Hypothalamus (tissue), 51 donors: ENCODE measurements at regions not wholly inside any gene's neighbourhood (a gene's known extent, or its start where the extent isn't known, plus 50 kb on each side); places are given as distances from the start of the nearest gene placed in this dataset.
"Not testable (repeated sequence)": the region's sequence is repeated elsewhere in the genome, so short reads cannot be mapped to it uniquely, and the experiment has no call there.

Source experiments
- DNase-seq, 51 donors: peaks; one replicate each; lab custom pipeline; 2025; lab: John Stamatoyannopoulos, UW

DNA sequence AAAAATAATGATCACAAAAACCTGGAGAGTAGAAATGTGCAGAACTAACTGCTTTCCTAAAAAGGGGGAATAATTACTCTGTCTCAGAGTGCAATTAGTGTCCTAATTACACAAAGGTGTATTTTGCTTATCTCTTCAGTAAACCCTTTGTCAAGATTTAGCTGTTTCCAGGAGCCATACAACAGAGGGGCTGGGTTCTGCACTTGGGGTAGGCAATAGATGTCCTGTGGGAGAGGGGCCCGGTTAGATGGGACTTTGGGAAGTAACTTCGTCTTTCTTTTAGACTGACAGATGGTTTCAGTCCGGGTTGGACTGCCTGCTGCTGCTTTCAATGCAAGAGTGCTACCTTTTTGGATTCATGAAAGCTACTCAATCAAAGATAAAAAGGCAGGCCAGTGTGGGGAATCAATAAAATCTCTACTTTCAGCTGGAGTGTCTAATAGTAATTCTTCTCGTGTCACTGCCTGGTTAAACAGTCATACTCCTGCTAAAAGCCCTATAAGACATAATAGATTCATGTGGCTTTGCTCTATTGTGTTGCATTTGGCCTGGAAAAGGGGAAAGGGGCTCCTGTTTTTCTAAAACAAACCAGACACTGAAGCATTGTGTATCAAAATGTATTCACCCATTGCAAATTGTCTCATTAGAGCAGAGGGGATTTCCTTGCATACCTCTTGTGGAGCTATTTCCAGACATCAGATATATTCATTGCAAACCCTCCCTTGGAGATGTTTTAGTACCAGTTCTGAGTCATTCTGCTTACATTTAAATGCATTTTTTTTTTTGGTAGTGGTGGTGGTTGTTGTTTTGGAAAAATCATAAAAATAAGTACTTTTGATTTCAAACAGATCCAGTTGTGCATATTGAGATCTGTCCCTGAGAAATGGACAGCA is 83.3 kb upstream of the PCDH8 start:
- DNase-seq, result no peak

DNA sequence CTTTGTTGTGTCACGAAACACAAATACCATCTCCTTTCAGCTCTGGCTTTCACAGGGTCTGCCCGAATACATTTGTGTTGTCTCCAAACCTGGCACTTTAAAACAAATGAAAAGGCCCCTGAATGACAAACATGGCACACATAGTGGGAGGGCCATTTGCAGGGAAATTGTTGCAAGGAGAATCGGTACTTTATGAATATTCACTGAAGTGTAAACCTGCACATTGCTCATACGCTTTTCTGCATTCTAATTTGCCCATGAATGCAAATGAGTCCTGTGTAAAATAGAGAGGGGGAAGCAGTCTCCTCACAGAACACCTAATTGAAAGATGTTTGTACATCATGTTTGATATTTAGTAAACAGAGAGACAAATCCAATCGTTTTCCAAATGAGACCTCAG is 82.7 kb upstream of the PCDH8 start:
- DNase-seq, result peak in 1 of 51 donors; percentile 39

DNA sequence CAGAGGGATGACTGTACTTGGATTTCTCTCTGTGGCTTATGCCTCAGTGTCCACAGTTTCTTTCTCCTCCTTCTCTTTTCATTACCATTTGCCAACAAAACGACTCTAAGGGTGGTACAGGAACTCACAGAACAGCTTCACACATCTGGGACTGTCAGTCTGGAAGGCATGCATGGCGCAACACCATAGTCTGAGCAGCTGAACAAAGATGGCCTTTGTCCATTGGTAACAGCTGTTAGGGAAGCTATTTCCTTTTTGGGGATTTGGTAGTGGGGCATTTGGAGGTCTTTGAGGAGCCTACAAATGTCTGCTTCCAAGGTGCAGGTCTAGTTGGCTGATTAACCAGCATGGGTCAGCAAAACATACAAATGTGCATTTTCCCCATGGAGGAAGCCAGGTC is 81.4 kb upstream of the PCDH8 start:
- DNase-seq, result no peak

DNA sequence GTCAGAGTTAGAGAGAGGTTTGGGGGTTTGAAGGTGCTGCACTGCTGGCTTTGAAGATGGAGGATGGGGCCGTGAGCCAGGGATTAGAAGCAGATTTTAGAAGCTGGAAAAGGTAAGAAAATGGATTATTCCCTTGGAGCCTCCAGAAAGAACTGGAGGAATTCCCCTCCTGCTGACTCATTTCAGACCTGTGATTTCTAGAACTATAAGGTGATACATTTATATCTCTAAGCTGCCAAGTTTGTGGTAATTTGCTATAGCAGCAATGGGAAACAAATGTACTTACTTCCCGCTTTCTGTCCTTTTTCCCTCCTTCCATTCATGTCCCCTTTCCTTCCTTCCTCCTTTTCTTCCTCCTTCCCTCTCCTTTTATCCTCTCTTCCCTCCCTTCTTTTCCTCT is 78.5 kb upstream of the PCDH8 start:
- no peak for DNase-seq

DNA sequence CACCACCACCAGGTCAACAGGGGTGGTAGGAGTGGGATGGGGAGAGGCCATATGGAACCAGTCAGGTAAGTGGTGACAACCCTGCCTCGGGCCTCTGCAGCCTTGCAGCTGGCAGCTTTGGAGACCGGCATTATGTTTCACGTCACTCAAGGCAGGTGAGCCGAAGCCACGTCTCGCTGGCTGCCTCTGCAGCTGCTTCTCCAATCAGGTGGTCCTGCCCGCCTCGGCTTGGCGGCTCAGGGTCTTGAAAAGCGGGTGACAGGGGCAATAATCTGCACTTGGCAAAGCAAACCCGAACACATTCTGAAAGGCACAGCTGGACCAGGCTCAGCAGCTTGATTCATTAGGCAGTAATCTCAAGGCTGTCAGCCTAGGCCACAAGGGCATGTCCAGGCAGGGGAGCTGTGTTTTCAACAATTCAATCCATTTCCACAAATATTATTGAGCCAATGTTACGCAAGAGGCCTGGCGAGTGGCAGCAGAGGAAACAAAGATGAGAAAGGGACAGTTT is 77.4 kb upstream of the PCDH8 start:
- peak in 1 of 51 donors; percentile 39 for DNase-seq

DNA sequence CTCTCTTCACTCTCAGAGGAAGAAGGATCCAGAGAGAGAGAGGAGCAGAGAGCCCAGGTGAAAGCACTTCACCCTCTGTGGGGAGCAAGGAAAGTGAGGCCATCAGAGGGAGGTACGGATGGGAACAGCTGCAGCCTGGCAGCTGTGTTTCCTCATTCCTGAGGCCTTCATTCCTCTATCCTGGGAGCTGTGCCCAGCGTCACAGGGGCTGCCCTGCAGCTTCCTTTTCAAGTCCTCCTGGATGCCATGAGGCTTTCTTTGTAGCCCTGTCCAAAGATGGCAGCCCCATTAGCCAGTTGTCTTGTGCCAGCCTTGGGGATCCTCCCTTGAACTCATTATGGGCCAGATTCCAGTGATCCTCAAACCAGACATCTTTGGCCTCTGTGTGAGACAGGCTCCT is 76.8 kb upstream of the PCDH8 start:
- no peak for DNase-seq

DNA sequence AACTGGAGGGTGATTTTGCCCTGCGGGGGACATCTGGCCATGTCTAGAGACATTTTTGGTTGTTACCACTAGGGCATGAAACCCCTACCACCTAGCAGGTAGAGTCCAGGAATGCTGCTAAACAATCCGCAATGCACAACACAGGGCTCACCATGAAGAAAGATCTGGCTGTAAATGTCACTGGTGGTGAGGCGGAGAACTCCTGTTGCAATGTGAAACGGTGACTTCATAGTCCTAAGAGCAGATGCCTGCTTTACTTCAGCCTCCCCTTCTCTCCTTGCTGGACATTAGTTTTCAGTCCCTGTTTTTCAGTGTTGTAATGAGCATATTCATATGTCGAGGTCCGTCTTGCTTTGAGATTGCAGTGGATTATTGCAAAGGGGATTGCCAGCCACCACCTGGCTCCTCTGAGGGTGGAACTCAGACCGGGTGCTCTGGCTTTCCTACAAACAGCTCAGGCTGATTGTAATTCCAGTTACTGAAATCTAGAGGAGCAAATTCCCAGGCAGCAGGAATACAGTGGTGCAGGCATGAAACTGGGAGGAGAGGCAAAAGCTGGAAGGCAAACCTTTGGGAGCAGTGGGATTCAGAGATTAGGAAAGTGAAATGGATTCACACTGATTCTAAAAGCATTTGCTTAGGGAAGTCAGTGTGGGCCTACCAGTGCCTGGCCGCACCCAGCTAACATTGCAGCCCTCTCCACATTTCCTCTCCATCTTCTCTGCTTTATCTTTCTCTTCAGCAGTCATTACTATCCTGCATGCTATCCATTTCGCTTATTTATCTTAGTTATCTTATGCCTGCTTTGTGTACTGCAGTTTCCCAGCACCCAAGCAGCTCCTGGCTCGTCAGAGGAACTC is 76.1 kb upstream of the PCDH8 start:
- DNase-seq, result no peak

DNA sequence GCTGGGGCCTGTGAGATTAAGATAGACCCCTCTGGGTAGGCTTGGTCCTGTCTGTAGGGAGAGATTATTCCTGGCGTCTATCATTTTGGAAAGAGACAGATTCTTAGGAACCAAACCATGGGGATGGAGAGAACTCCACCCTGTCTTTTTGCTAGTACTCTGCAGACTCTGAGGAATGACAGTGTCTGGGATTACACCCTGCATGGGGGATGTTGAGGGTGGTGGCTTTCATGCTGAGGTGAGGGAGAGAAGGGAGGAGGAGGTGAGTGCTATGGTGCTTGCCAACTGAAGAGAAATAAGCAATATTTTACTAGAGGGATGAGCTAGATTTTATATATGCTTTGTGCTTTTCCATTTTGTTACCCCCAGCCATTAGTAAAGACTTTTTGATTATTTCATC is 74.5 kb upstream of the PCDH8 start:
- no peak for DNase-seq

DNA sequence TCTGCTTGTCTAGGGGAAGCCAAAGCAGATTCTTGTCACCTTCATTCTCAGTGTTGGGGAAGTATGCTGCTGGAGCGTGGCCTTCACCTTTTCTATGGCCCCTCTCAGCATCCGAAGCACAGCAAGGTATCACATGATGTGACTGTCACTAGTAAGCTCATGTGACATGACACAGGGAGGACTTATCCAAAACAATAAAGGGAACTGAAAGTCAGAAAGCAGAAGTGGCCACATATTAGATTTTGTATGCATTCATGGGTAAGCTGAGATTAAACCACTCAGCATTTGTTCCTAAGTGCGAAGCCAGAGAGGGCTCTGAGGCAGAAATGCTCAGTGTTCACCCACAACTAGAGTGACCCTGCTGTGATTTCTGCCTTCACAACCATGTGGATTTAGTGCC is 72.8 kb upstream of the PCDH8 start:
- DNase-seq, result no peak

DNA sequence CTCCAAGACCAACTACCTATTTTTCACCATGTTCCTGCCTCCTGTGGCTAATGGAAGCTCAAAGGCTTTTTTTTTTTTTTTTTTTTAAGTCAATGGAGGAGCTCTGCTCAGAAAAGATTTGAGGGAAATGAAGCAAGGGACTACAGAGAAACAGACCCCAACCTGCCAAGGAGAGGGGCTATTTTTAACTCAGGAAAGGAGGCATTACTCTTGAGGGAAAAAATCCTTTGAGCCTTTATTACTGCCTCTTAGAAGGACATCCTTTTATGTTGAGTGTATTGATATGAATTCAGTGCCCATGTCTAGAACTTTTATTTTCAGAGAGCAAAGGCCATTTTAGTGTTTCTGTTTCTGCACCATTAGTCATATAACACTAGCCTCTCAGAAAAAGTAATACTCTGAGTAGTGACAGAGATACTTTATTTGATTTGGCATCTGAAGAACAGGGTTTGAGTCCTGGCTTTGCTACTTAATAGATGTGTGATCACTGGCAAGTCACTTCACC is 68.1 kb upstream of the PCDH8 start:
- DNase-seq, result no peak

DNA sequence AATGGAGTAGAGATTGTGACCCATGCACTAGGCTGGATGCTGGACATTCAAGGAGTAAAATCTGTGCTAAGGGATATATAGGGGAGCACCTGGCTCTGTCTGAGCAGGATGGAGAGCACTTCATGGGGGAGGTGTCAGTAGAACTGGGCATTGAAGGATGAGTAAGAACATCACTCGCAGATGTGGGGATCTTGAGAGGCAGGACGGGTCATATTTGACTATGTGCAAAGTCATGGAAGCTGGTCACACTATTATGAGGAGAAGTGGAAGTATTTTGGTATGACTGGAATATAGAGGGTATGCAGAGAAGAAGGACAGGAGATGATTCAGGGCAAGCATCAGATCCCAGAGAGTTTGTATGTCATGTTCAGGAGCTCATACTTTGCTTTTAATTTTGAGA is 62.9 kb upstream of the PCDH8 start:
- DNase-seq, result no peak

DNA sequence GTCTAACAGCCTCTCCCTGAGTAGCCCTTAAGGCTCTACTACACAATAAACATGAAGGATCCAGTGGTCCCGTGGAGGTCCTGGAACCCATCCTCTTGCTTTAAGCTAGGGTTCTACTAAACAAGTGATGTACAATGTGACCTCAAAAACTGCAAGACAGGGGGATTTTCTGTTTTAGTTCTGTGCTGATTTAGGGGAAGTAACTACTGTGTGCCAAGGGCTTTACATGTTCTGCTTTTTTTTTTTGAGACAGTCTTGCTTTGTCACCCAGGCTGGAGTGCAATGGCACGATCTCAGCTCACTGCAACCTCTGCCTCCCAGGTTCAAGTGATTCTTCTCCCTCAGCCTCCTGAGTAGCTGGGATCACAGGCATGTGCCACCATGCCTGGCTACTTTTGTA is 61.9 kb upstream of the PCDH8 start:
- not testable (repeated sequence) for DNase-seq

DNA sequence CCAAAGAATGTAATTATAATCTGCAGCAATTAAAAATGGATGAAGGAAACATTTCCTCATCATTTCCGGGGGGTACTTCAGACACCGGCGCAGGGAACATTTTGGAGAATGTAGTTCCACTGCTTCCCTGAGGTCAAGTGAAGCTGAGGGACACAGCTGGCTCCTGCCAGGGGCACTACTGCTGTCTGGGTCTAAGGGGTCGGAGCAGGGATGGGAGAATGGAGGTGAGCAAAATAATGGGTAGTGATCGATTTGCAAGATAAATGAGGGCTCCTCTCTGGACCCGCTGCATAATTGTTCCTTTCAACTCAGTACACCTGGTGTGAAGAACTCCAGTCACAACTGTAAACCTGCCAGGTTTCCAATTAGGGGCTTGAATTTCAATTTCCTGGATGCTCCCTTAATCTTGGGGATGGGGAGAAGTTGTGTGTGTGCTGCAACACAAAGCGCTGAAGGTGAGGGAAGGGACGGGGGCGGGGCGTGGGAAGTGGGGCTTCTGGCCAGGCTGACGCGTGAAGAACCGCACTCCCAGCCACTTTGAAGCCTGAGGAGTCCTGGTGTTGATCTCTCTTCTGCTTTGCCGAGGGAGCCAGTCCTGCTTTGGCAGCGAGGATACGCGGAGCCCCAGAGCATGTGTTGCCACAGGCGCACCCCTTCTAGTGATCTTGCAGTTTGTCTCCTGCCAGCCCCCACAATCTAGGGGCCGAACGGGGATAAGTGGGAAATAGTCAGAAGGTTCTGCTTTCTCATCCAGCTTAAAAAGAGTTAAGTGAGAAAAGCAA is 57.9 kb upstream of the PCDH8 start:
- DNase-seq, result no peak

DNA sequence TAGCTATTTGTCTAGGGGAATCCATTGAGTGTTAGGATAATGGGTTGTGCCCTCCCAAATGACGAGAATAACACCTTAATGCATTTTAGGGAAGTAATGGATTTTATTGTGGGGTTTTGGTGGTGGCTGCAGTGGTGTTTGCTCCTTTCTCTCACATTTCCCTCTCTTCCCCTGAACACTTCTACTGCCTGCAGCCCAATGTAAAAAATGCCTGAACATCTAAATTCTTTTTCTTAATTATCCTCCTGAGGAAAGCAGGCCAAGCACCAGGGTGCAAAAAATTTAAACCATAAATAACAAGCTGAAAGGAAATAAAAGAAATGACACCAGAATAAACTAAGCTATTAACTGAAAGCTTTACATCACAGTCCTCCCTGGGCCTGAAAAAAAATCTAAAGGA is 57.3 kb upstream of the PCDH8 start:
- no peak for DNase-seq

DNA sequence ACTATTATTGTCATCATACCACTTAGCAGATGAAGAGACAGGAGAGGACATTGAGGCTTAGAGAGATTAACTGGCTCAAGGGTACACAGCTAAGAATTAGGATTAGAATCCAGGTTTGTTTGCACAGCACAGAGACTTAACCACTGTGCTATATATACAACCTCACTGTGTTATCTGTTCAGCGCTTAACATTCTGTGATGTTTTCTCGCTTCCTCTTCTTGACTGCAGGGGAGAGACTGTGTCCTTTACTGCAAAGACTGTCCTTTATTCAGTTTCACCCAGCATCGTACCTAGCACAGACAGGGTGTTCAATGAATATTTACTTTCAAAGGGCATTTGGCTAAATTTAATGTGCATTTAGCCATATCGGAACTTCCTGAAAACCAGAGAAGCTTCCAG is 54.9 kb upstream of the PCDH8 start:
- no peak for DNase-seq

DNA sequence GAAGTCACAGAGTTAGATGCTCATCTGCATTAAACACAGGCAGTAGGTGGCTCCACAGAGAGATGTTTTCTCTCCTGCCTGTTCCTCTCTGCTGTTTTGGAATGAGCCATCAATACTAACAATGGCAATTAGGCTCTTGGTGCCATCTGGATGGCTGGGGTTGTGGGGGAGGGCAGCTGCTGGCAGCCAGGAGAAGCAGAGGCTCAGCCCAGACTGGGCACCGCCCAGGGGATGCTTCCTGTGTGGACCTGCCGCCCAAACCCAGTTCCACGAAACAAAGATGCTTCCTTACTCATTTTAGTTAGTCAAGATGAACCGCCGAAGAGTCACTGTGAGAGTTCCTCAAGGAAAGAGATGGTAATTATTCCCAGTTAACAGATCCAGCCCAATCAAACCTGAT is 50.8 kb upstream of the PCDH8 start:
- DNase-seq, result peak in 1 of 51 donors; percentile 5
